MM.1S (cell line): ENCODE measurements at regions not wholly inside any gene's neighbourhood (a gene's known extent, or its start where the extent isn't known, plus 50 kb on each side); places are given as distances from the start of the nearest gene placed in this dataset.

Experiments used
- DNase-seq: peaks from one replicate; pipeline ENCODE4 v3.0.0-alpha.2; 2015
- H2AFZ ChIP-seq: fragments of 300-600 bp; sonication (generic); 2 replicates; pipeline ENCODE4 v1.6.0; 2016; ENCODE audit warnings: antibody characterized with exemption, low read length
- H3F3A ChIP-seq: fragments of 300-600 bp; sonication (generic); 2 replicates; pipeline ENCODE4 v1.6.1; 2016; ENCODE audit warnings: mild to moderate bottlenecking, antibody characterized with exemption, low read length, moderate library complexity, mixed read lengths; ENCODE audit not compliant: insufficient read depth
- H3K27ac ChIP-seq: fragments of 300-600 bp; sonication (generic); 2 replicates; pipeline ENCODE4 v1.5.1; 2016; ENCODE audit warnings: mild to moderate bottlenecking, low read length
- H3K27me3 ChIP-seq: fragments of 300-600 bp; sonication (generic); replicated peaks from 2 replicates; pipeline ENCODE4 v1.6.0; 2016; ENCODE audit warnings: low read length; ENCODE audit not compliant: insufficient read depth
- H3K36me3 ChIP-seq: fragments of 300-600 bp; sonication (generic); replicated peaks from 2 replicates; pipeline ENCODE4 v1.6.1; 2016; ENCODE audit warnings: mild to moderate bottlenecking, low read length, mixed read lengths; ENCODE audit not compliant: insufficient read depth
- H3K4me1 ChIP-seq: fragments of 300-600 bp; sonication (generic); 2 replicates; pipeline ENCODE4 v1.6.1; 2016; ENCODE audit warnings: low read length, mixed read lengths
- H3K4me2 ChIP-seq: fragments of 300-600 bp; sonication (generic); 2 replicates; pipeline ENCODE4 v1.6.0; 2016; ENCODE audit warnings: low read depth, low read length
- H3K4me3 ChIP-seq: fragments of 300-600 bp; sonication (generic); 2 replicates; pipeline ENCODE4 v1.5.1; 2016; ENCODE audit warnings: low read length, mixed read lengths
- H3K79me2 ChIP-seq: fragments of 300-600 bp; sonication (generic); 2 replicates; pipeline ENCODE4 v1.6.1; 2016; ENCODE audit warnings: mixed run types, low read length, mixed read lengths
- H3K9ac ChIP-seq: fragments of 300-600 bp; sonication (generic); 2 replicates; pipeline ENCODE4 v1.6.1; 2016; ENCODE audit warnings: low read length, mixed read lengths
- H3K9me2 ChIP-seq: fragments of 300-600 bp; sonication (generic); replicated peaks from 2 replicates; pipeline ENCODE4 v1.6.1; 2016; ENCODE audit warnings: mild to moderate bottlenecking, low read length, mixed read lengths; ENCODE audit not compliant: insufficient read depth
- H3K9me3 ChIP-seq: fragments of 300-600 bp; sonication (generic); replicated peaks from 2 replicates; pipeline ENCODE4 v1.6.1; 2016; ENCODE audit warnings: mild to moderate bottlenecking, low read length, mixed read lengths; ENCODE audit not compliant: insufficient read depth
- H4K20me1 ChIP-seq: fragments of 300-600 bp; sonication (generic); 2 replicates; pipeline ENCODE4 v1.6.1; 2016; ENCODE audit warnings: mild to moderate bottlenecking, low read length, moderate library complexity, mixed read lengths; ENCODE audit not compliant: insufficient read depth
- EZH2 ChIP-seq: fragments of 300-600 bp; sonication (generic); optimal IDR thresholded peaks from 2 replicates; pipeline ENCODE3; 2017; ENCODE audit warnings: low read depth, mild to moderate bottlenecking, antibody characterized with exemption, low read length, mixed read lengths
- EZH2phosphoT487 ChIP-seq: fragments of 300-600 bp; sonication (generic); IDR thresholded peaks from 2 replicates; pipeline ENCODE4 v1.6.1; 2018; ENCODE audit warnings: antibody characterized with exemption, low read length
- TF ChIP-seq, protein P1 (sequence below): fragments of 300-600 bp; sonication (generic); IDR thresholded peaks from 2 replicates; pipeline ENCODE4 v1.5.1; 2016; ENCODE audit warnings: antibody characterized with exemption, low read length, mixed read lengths

- TF ChIP-seq, protein P1, sequence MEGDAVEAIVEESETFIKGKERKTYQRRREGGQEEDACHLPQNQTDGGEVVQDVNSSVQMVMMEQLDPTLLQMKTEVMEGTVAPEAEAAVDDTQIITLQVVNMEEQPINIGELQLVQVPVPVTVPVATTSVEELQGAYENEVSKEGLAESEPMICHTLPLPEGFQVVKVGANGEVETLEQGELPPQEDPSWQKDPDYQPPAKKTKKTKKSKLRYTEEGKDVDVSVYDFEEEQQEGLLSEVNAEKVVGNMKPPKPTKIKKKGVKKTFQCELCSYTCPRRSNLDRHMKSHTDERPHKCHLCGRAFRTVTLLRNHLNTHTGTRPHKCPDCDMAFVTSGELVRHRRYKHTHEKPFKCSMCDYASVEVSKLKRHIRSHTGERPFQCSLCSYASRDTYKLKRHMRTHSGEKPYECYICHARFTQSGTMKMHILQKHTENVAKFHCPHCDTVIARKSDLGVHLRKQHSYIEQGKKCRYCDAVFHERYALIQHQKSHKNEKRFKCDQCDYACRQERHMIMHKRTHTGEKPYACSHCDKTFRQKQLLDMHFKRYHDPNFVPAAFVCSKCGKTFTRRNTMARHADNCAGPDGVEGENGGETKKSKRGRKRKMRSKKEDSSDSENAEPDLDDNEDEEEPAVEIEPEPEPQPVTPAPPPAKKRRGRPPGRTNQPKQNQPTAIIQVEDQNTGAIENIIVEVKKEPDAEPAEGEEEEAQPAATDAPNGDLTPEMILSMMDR: no peak
- TF ChIP-seq EZH2 (no peak), EZH2phosphoT487 (no peak)
- Histone ChIP-seq H3K27me3 (no peaks in the 10 kb centered on the region), H3F3A (no peaks in the 10 kb centered on the region), H3K9me3 (no peaks in the 10 kb centered on the region), H3K36me3 (no peaks in the 10 kb centered on the region), H3K79me2 (no peaks in the 10 kb centered on the region), H3K4me3 (no peak overlapping the region), H3K27ac (no peak overlapping the region), H3K4me2 (no peak overlapping the region), H3K4me1 (no peaks in the 10 kb centered on the region), H3K9me2 (no peaks in the 10 kb centered on the region), H3K9ac (no peak overlapping the region), H4K20me1 (no peaks in the 10 kb centered on the region), H2AFZ (no peak overlapping the region)
- DNase-seq: no peak
Observed at GRCh38 chr11:114925591-114925990, 247.3 kb downstream of the NXPE2 start.

DNA sequence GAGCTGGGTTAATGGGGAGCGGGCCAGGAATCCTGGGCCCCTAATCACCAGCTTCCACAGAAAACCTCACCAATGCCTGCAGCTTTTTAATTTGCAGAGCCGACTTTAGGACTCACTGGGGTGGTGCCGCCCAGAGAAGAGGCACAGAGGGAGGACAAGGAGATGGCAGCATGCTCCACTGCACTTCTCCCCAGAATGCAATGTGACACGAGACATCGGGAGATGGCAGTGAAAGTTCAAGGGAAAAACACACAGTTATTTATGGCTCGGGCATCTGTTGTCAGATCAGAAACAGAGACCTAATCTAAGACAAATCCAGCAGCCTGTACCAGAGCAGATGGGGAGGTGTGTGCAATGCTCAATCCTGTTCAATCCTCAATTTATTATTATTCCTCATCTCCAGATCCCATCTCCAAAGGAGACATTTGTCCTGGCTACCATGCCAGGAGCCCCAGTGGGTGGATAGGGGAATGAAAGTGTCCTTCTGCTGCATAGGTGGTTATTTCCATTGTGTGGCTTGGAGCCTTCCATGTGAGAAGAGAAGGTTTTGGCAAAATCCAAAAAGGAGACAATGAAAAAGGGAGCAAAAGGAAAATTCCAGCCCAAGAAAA is 250.0 kb downstream of the NXPE2 start:
- H3K27ac ChIP-seq: no peak overlapping the region
- H4K20me1 ChIP-seq: no peaks in the 10 kb centered on the region
- no peak overlapping the region for H3K9ac ChIP-seq
- no peaks in the 10 kb centered on the region for H3K9me3 ChIP-seq
- no peaks in the 10 kb centered on the region for H3K4me1 ChIP-seq
- no peak overlapping the region for H3K4me3 ChIP-seq
- no peaks in the 10 kb centered on the region for H3K79me2 ChIP-seq
- H3F3A ChIP-seq: no peaks in the 10 kb centered on the region
- H3K4me2 ChIP-seq: no peak overlapping the region
- DNase-seq: no peak
- H2AFZ ChIP-seq: no peak overlapping the region
- TF ChIP-seq, protein P1: no peak
- TF ChIP-seq EZH2phosphoT487 (no peak), EZH2 (no peak)
- no peaks in the 10 kb centered on the region for H3K27me3 ChIP-seq
- no peaks in the 10 kb centered on the region for H3K36me3 ChIP-seq
- no peaks in the 10 kb centered on the region for H3K9me2 ChIP-seq

DNA sequence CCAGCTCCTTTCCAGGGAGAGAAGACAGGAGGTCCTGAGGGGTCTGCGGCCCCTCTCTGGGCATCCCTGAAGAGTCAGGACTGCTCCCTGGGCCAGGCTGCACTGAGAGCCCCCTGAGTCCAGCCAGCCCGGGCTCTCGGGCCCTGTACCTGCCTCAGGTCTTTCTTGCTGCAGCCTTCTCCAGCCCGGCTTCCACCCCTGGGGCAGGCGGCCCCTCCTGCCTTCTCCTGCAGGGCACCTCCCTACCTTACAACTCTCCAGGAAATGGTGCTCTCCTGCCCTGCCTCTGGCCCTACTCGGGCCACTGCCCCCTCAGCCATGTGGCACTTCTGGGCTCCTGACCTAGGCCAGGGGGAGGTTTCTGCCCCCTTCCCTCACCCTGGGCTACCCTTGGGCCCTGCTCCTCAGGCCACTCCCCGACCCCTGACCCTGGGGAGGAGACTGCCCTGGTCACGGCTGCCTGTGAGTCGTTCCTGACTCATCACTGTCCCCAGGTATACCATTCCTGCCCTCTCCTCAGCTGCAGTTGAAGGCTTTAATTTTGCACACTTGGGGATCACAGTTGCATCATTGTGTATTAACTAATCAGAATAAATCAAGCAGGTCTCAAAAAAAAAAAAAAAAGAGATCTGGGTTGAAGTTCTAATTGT is 251.1 kb downstream of the NXPE2 start:
- Histone ChIP-seq H3K9ac (no peak overlapping the region), H3K9me2 (no peaks in the 10 kb centered on the region), H3K4me2 (no peak overlapping the region), H3K9me3 (no peaks in the 10 kb centered on the region), H3K27me3 (no peaks in the 10 kb centered on the region), H3K4me3 (no peak overlapping the region), H3K36me3 (no peaks in the 10 kb centered on the region), H3K79me2 (no peaks in the 10 kb centered on the region), H2AFZ (no peak overlapping the region), H4K20me1 (no peaks in the 10 kb centered on the region), H3K27ac (no peak overlapping the region), H3F3A (no peaks in the 10 kb centered on the region), H3K4me1 (no peaks in the 10 kb centered on the region)
- DNase-seq: no peak
- TF ChIP-seq, protein P1: no peak
- TF ChIP-seq EZH2phosphoT487: no peak
- no peak for TF ChIP-seq EZH2
